ENCODE measurements at regions not wholly inside any gene's neighbourhood (a gene's known extent, or its start where the extent isn't known, plus 50 kb on each side); places are given as distances from the start of the nearest gene placed in this dataset.

DNA sequence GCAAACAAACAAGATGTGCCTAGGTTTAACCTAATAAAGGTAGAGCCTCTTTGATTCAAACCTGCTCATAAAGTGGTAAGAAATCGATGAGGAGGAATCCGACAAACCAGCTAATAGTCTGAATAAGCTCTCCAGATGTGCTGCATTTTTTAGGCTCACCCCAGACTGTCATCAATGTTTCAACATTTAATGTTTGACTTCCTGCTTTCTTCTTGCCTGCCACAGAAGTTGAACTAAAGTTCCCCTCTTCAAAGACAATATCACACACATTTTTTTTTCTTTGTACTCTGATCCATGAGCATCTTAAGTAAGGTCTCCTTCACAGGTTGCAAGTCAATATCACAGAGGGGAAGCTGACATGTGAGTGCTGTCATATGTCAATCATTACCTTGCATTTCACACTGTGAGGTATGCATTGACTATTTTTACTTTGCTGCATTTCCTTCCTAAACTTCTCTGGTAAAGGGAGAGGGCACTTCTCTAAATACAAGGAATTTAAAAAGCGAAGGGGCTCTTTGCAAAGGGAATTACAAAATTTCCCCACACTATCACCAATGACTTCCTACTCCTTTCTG is 172.3 kb upstream of the MCTP2 start:
- no peak for DNase-seq (ENCODE audit: low spot score)
- no peak for TF ChIP-seq CTCF (conservative IDR thresholded peaks at IDR 0.05; ENCODE audit: low read depth)
- POLR2A ChIA-PET (ENCODE audit: low non-redundant PET), result no interaction called here

DNA sequence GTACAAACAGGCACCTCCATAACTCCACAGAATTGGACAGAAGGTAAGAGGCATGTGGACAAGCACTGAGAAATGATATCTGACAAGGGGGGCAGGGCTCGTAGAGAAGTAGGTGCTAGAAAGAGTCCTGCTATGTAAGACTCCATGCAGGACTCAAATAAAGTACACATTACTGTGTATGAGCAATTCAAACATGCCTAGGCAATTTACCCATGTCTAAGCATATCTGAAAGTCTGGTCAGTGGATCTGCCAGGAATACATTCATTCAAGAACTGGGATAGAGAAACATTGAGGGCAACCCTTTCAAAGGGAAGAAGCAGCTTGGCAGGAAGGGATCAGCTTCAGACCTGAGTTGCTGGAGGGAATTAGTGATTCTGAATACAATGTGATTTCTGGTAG is 174.1 kb upstream of the MCTP2 start:
- DNase-seq (ENCODE audit: low spot score), result no peak
- ChIA-PET POLR2A (ENCODE audit: low non-redundant PET) (no interaction called here), CTCF (no interaction called here)
- no peak overlapping the region for H3K27ac ChIP-seq
- TF ChIP-seq CTCF (conservative IDR thresholded peaks at IDR 0.05; ENCODE audit: low read depth), result no peak

More for the DNA sequence above, 172.3 kb upstream of the MCTP2 start:
- no peak overlapping the region for H3K27ac ChIP-seq
- CTCF ChIA-PET, result no interaction called here

DNA sequence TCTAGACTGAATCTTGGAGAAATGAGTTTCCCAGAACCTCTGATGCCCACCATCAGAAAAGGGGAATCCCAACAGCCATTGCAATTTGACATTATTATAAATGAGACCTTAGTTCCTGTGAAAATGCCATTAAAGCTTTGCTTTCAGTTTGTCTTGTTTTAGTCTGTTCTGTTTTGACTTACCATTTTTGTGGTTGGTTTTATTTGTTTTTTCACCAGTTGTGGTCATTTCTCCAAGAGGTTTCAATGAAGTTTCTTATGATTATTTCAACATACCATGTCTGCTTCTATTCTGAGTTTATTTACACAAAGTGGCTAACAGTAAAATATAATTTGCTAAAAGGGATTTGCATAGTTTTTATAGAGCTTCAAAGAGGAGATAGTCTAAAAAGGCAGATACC is 175.0 kb upstream of the MCTP2 start:
- H3K27ac ChIP-seq, result no peak overlapping the region
- CTCF ChIA-PET, result interaction anchor here (0.6 kb wide), 1 partner anchor 59 kb away, joined by 3 read pairs; no protein-coding TSS in a partner anchor
- DNase-seq (ENCODE audit: low spot score), result no peak
- POLR2A ChIA-PET (ENCODE audit: low non-redundant PET), result no interaction called here
- TF ChIP-seq CTCF (conservative IDR thresholded peaks at IDR 0.05; ENCODE audit: low read depth), result no peak

- CTCF ChIA-PET, result no interaction called here
- H3K27ac ChIP-seq, result no peak overlapping the region
- POLR2A ChIA-PET (ENCODE audit: low non-redundant PET), result no interaction called here
Observed at GRCh38 chr15:94053626-94054025, 177.7 kb upstream of the MCTP2 start.

DNA sequence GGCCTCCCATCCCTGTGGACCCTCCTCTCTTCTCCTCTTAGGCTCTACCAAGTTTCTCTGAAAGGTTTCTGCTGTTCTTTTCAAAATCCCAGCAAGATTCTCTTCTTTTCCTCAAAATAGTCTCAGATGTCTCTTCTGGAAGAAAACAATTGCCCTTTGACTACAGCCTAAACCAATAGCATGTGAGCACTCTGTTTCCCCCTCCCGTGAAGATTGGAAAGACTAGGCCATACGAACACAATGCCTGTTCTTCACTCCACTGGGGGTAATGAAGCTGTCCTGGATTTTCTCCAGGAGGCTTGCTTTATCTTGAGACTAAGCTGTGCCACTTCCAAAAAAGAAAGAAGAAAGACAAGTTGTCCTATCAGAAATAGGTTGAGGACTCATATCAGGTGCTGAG is 178.7 kb upstream of the MCTP2 start:
- no peak overlapping the region for H3K27ac ChIP-seq
- POLR2A ChIA-PET (ENCODE audit: low non-redundant PET), result no interaction called here
- no peak for DNase-seq (ENCODE audit: low spot score)
- TF ChIP-seq CTCF (conservative IDR thresholded peaks at IDR 0.05; ENCODE audit: low read depth), result no peak
- CTCF ChIA-PET, result no interaction called here

More at GRCh38 chr15:94053626-94054025, 177.7 kb upstream of the MCTP2 start:
- no peak for DNase-seq (ENCODE audit: low spot score)
- no peak for TF ChIP-seq CTCF (conservative IDR thresholded peaks at IDR 0.05; ENCODE audit: low read depth)

- ChIA-PET POLR2A (ENCODE audit: low non-redundant PET) (no interaction called here), CTCF (no interaction called here)
- H3K27ac ChIP-seq, result no peak overlapping the region
- DNase-seq (ENCODE audit: low spot score), result no peak
- TF ChIP-seq CTCF (conservative IDR thresholded peaks at IDR 0.05; ENCODE audit: low read depth), result no peak
Observed at GRCh38 chr15:94047566-94047965, 183.8 kb upstream of the MCTP2 start.

Measured in RWPE1 (cell line).